Uterus (tissue), 3 donors: ENCODE measurements at regions not wholly inside any gene's neighbourhood (a gene's known extent, or its start where the extent isn't known, plus 50 kb on each side); places are given as distances from the start of the nearest gene placed in this dataset.

Experiments
- DNase-seq, 2 donors: peaks; one replicate each; pipeline ENCODE4 v3.0.0-alpha.2; 2019 to 2020
- H3K27ac ChIP-seq, 2 donors: fragments of 200-600 bp; sonication (generic); 1 replicate in 1 of 2; 2 replicates in 1 of 2; pipeline ENCODE4 v1.5.1; 2016 to 2018
- H3K27me3 ChIP-seq, 2 donors: fragments of 200-600 bp; sonication (generic); one replicate each; pipeline ENCODE4 v1.5.1; 2018 to 2019; ENCODE audit warnings: control low read depth in 1 of 2
- H3K36me3 ChIP-seq, 2 donors: fragments of 200-600 bp; sonication (generic); one replicate each; pipeline ENCODE4 v1.5.1; 2019; ENCODE audit warnings: control low read depth in 1 of 2
- H3K4me1 ChIP-seq, 2 donors: fragments of 200-600 bp; sonication (generic); one replicate each; pipeline ENCODE4 v1.5.1; 2018 to 2019; ENCODE audit warnings: control low read depth in 1 of 2
- H3K4me3 ChIP-seq, 2 donors: fragments of 200-600 bp; sonication (generic); 1 replicate in 1 of 2; 2 replicates in 1 of 2; pipeline ENCODE4 v1.5.1; 2018 to 2019; ENCODE audit warnings: mild to moderate bottlenecking in 1 of 2
- H3K9me3 ChIP-seq, 2 donors: fragments of 200-600 bp; sonication (generic); one replicate each; pipeline ENCODE4 v1.5.1; 2019; ENCODE audit warnings: control low read depth in 1 of 2
- POLR2A ChIP-seq, 2 donors: fragments of 450-650 bp; IDR thresholded peaks; one replicate each; pipeline ENCODE4 v1.6.1; 2016; ENCODE audit warnings: antibody characterized with exemption in 2 of 2, mild to moderate bottlenecking in 1 of 2, moderate library complexity in 1 of 2
- intact Hi-C: fragments of 100-400 bp; cut with DNase I; formaldehyde crosslinking; loops from one replicate; pipeline ENCODE4 v1.15.1; 2023; ENCODE audit warnings: low total_unique reads
- TF ChIP-seq, protein P1 (sequence below), 4 experiments: fragments of 200-600 bp in 2 of 4; fragments of 450-650 bp in 2 of 4; sonication (generic) in 2 of 4; IDR thresholded peaks; one replicate each; pipeline ENCODE4 v1.5.1; 2016 to 2019; ENCODE audit warnings: antibody characterized with exemption in 4 of 4, mild to moderate bottlenecking in 2 of 4, moderate library complexity in 1 of 4
- donor health status: DM: yes; HTN: yes; CAD: no.

DNA sequence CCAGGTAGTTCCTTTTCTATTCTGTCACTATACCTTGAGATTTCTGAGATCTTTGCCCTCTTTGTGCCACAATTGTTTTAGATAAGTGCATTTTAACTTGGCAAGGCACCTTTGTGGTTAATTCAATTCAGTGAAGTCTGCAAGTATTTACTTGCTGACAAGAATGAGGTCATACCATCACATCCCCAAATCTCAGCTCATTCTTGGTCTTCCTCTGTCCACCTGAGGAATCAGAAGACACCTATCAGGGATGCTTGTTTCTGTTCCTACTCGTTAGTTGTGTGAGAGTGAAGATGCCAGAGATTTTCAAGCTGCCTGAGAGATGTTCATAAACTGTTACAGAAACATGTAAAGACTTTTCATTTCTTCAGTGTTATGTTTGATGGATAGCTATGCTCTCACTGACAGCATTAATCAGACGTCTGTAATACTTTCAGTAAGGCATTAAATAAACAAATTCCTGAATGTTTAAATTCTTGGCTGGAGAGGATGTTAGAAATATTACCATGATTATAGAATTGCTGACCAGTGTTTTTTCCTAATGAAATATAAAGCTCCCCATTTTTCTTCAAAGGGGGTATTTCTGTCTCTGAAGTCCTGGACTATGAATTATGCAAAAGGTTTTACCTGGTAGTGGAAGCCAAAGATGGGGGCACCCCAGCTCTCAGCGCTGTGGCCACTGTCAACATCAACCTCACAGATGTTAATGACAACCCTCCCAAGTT lies 135.0 kb upstream of the MTNR1B start:
- intact Hi-C loops, result no loop called here
- Histone ChIP-seq H3K4me1 (no peaks in the 10 kb centered on the region), H3K9me3 (no peaks in the 10 kb centered on the region), H3K36me3 (no peaks in the 10 kb centered on the region), H3K27ac (no peak overlapping the region), H3K4me3 (no peak overlapping the region), H3K27me3 (no peaks in the 10 kb centered on the region)
- no peak for DNase-seq
- TF ChIP-seq POLR2A (IDR thresholded peaks at IDR 0.05), result no peak
- TF ChIP-seq, protein P1, sequence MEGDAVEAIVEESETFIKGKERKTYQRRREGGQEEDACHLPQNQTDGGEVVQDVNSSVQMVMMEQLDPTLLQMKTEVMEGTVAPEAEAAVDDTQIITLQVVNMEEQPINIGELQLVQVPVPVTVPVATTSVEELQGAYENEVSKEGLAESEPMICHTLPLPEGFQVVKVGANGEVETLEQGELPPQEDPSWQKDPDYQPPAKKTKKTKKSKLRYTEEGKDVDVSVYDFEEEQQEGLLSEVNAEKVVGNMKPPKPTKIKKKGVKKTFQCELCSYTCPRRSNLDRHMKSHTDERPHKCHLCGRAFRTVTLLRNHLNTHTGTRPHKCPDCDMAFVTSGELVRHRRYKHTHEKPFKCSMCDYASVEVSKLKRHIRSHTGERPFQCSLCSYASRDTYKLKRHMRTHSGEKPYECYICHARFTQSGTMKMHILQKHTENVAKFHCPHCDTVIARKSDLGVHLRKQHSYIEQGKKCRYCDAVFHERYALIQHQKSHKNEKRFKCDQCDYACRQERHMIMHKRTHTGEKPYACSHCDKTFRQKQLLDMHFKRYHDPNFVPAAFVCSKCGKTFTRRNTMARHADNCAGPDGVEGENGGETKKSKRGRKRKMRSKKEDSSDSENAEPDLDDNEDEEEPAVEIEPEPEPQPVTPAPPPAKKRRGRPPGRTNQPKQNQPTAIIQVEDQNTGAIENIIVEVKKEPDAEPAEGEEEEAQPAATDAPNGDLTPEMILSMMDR (IDR thresholded peaks at IDR 0.05), result no peak

DNA sequence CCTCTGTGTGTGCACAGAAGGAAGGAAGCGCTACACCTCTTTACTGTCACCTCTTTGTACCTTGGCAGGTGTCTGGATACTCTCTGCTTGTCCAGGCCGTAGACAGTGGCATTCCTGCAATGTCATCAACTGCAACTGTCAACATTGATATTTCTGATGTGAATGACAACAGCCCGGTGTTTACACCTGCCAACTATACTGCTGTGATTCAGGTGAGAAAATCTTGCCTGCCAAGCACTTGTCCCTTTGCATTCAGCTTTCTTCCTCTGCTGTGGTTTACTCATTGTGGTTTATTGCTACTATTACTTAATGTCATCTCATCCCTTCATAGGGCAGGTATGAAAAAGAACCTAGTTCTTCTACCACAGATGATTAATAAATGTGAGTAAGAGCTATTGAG lies 131.9 kb upstream of the MTNR1B start:
- TF ChIP-seq, protein P1 (IDR thresholded peaks at IDR 0.05), result no peak
- TF ChIP-seq POLR2A (IDR thresholded peaks at IDR 0.05), result no peak
- Histone ChIP-seq H3K4me1 (no peaks in the 10 kb centered on the region), H3K4me3 (no peak overlapping the region), H3K36me3 (no peaks in the 10 kb centered on the region), H3K27me3 (no peaks in the 10 kb centered on the region), H3K27ac (no peak overlapping the region), H3K9me3 (no peaks in the 10 kb centered on the region)
- no peak for DNase-seq
- intact Hi-C loops, result no loop called here

DNA sequence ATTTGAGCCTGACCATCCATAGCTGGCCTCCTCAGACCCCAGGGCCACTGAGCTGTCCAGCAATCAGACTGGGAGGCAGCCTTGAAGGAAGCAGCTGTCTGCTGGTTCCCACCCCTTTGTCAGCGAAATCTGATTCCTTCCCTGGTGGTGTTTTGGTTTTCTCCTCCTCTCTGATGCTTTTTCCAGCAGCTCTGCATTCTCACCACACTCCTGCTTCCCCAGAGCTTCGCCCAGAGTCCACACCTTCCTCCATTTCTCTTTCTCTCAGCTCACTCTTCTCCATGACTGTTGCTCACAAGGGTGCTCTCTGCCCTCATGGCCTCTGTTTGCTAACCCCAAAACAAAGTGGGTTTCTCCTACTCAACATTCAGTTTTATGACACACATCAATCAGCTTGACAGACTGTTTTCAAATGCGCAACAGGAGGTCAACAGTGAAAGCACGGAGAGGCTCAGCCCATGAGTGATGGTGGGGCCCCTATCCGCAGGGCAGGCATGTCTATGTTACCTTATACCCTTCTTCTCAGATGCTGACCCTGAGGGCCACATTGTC lies 130.6 kb upstream of the MTNR1B start:
- Histone ChIP-seq H3K9me3 (no peaks in the 10 kb centered on the region), H3K4me1 (no peaks in the 10 kb centered on the region), H3K4me3 (no peak overlapping the region), H3K36me3 (no peaks in the 10 kb centered on the region), H3K27ac (no peak overlapping the region), H3K27me3 (no peaks in the 10 kb centered on the region)
- no peak for DNase-seq
- intact Hi-C loops, result no loop called here
- TF ChIP-seq, protein P1 (IDR thresholded peaks at IDR 0.05), result no peak
- no peak for TF ChIP-seq POLR2A (IDR thresholded peaks at IDR 0.05)

DNA sequence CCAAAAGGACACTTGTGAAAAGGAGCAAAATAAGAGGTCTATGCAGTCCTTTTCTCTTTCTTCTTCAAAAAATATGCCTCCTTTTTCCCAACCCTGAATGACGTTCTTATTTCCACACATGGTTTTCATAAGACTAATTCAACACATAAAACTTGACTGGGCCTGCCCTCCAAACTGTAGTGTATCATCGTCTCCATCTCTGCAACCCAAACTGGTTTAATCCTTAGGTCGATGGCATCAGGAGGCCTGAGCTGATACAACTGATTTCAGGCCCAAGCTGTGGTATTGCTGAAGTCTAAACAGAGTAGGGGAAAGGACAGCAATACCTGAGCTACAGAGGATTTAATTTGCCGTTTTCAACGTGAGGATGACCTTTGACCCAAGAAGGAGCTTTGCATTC lies 130.0 kb upstream of the MTNR1B start:
- no peak for DNase-seq
- H3K9me3 ChIP-seq, result no peaks in the 10 kb centered on the region
- no peak for TF ChIP-seq POLR2A (IDR thresholded peaks at IDR 0.05)
- TF ChIP-seq, protein P1 (IDR thresholded peaks at IDR 0.05), result no peak
- H3K27me3 ChIP-seq, result no peaks in the 10 kb centered on the region
- intact Hi-C loops, result no loop called here
- no peak overlapping the region for H3K4me3 ChIP-seq
- no peaks in the 10 kb centered on the region for H3K36me3 ChIP-seq
- no peaks in the 10 kb centered on the region for H3K4me1 ChIP-seq
- H3K27ac ChIP-seq, result no peak overlapping the region

DNA sequence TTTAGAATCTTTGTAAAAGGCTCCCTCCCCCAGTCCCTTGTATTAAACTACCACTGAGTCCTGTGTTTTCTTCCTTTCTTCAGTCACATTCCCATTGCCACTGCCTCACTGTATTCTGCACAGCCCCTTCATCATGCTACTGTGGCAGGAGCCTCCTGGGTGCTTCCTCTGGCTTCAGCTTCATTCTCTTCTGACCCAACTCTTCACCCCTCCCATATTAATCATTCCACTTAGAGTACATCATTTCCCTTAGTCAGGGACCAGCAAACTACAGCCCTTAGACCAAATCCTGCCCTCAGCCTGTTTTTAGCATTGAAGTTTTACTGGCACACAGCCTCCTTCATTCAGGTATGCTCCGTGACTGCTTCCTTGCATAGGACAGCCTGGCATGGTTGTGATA lies 127.7 kb upstream of the MTNR1B start:
- TF ChIP-seq, protein P1 (IDR thresholded peaks at IDR 0.05), result no peak
- TF ChIP-seq POLR2A (IDR thresholded peaks at IDR 0.05), result no peak
- intact Hi-C loops, result no loop called here
- no peaks in the 10 kb centered on the region for H3K36me3 ChIP-seq

More for the DNA sequence above, 127.7 kb upstream of the MTNR1B start:
- H3K4me1 ChIP-seq, result no peaks in the 10 kb centered on the region
- no peaks in the 10 kb centered on the region for H3K27me3 ChIP-seq
- H3K27ac ChIP-seq, result no peak overlapping the region
- no peaks in the 10 kb centered on the region for H3K9me3 ChIP-seq
- no peak overlapping the region for H3K4me3 ChIP-seq
- DNase-seq, result no peak
